ENCODE measurements at regions not wholly inside any gene's neighbourhood (a gene's known extent, or its start where the extent isn't known, plus 50 kb on each side); places are given as distances from the start of the nearest gene placed in this dataset.

GRCh38 chr2:60657673-60658072, 98.4 kb upstream of the PAPOLG start:
- no peak for DNase-seq (ENCODE audit: low read depth in 2 of 2)

- DNase-seq (ENCODE audit: low read depth in 2 of 2): no peak
Measured at GRCh38 chr2:60659026-60659425, 97.0 kb upstream of the PAPOLG start.

- DNase-seq (ENCODE audit: low read depth in 2 of 2): no peak
Measured at GRCh38 chr2:60661073-60661738, 94.9 kb upstream of the PAPOLG start.

- DNase-seq (ENCODE audit: low read depth in 2 of 2): no peak
Measured at GRCh38 chr2:60662781-60663180, 93.3 kb upstream of the PAPOLG start.

GRCh38 chr2:60671966-60672365, 84.1 kb upstream of the PAPOLG start:
- no peak for DNase-seq (ENCODE audit: low read depth in 2 of 2)

GRCh38 chr2:60674524-60675165, 81.4 kb upstream of the PAPOLG start:
- DNase-seq (ENCODE audit: low read depth in 2 of 2): peak; percentile 66 to 77

- DNase-seq (ENCODE audit: low read depth in 2 of 2): no peak
Measured at GRCh38 chr2:60675301-60675700, 80.8 kb upstream of the PAPOLG start.

- no peak for DNase-seq (ENCODE audit: low read depth in 2 of 2)
Measured at GRCh38 chr2:60676706-60677330, 79.2 kb upstream of the PAPOLG start.

- no peak for DNase-seq (ENCODE audit: low read depth in 2 of 2)
Measured at GRCh38 chr2:60677356-60677755, 78.7 kb upstream of the PAPOLG start.

- DNase-seq (ENCODE audit: low read depth in 2 of 2): no peak
Measured at GRCh38 chr2:60678551-60678950, 77.5 kb upstream of the PAPOLG start.

GRCh38 chr2:60679036-60679780, 76.9 kb upstream of the PAPOLG start:
- no peak for DNase-seq (ENCODE audit: low read depth in 2 of 2)

- DNase-seq (ENCODE audit: low read depth in 2 of 2): no peak
Measured at GRCh38 chr2:60693551-60693950, 62.5 kb upstream of the PAPOLG start.

- no peak for DNase-seq (ENCODE audit: low read depth in 2 of 2)
Measured at GRCh38 chr2:60695793-60696192, 60.3 kb upstream of the PAPOLG start.

GRCh38 chr2:60699617-60700016, 56.5 kb upstream of the PAPOLG start:
- no peak for DNase-seq (ENCODE audit: low read depth in 2 of 2)

GRCh38 chr2:60706021-60706420, 50.0 kb upstream of the PAPOLG start:
- DNase-seq (ENCODE audit: low read depth in 2 of 2): no peak

Measured in stimulated activated CD4-positive, alpha-beta T cell treated with anti-CD3 and anti-CD28 coated beads, Interleukin-15, amount 100 ng/mL, for 48 hours (primary cell).